SK-N-SH (cell line): ENCODE measurements at regions not wholly inside any gene's neighbourhood (a gene's known extent, or its start where the extent isn't known, plus 50 kb on each side); places are given as distances from the start of the nearest gene placed in this dataset.

Experiments
- EP300 ChIP-seq, 2 experiments: IDR thresholded peaks; 2 replicates each; pipeline versions ENCODE4 v1.4.0 to v1.6.1; 2012; ENCODE audit warnings: borderline replicate concordance in 1 of 2, low read depth in 1 of 2, low read length in 1 of 2
- EZH2phosphoT487 ChIP-seq: fragments of 200-600 bp; sonication (generic); IDR thresholded peaks from 2 replicates; pipeline ENCODE4 v1.6.1; 2017; ENCODE audit warnings: low read depth, mixed run types, mild to moderate bottlenecking, antibody characterized with exemption, moderate library complexity, borderline replicate concordance
- NFIC ChIP-seq: IDR thresholded peaks from 2 replicates; pipeline ENCODE4 v1.4.0; 2012; ENCODE audit warnings: borderline replicate concordance
- POLR2AphosphoS5 ChIP-seq: IDR thresholded peaks from 2 replicates; pipeline ENCODE4 v1.6.1; 2012; ENCODE audit warnings: low read depth, low read length
- RAD21 ChIP-seq: IDR thresholded peaks from 2 replicates; pipeline ENCODE4 v1.6.1; 2012; ENCODE audit warnings: mild to moderate bottlenecking, low read length
- USF2 ChIP-seq: fragments of 150-350 bp; IDR thresholded peaks from 2 replicates; pipeline ENCODE4 v1.6.1; 2017; ENCODE audit warnings: antibody characterized with exemption, low read length, low read depth, borderline replicate concordance
- YY1 ChIP-seq: IDR thresholded peaks from 2 replicates; pipeline ENCODE4 v1.4.0; 2012; ENCODE audit warnings: low read depth, mild to moderate bottlenecking
- ZBTB33 ChIP-seq: IDR thresholded peaks from 2 replicates; pipeline ENCODE4 v1.4.0; 2012; ENCODE audit warnings: low read depth, borderline replicate concordance
- TF ChIP-seq, protein P1 (sequence below): fragments of 200-600 bp; sonication (generic); IDR thresholded peaks from 2 replicates; pipeline ENCODE4 v1.6.1; 2017; ENCODE audit warnings: antibody characterized with exemption, mild to moderate bottlenecking, moderate library complexity
- TF ChIP-seq, protein P2 (sequence below): IDR thresholded peaks from 2 replicates; pipeline ENCODE4 v1.6.1; 2012; ENCODE audit warnings: mild to moderate bottlenecking, low read depth, low read length, moderate library complexity

GRCh38 chrX:139044680-139045079 lies 333.2 kb upstream of the FGF13 start:
- TF ChIP-seq, protein P1, sequence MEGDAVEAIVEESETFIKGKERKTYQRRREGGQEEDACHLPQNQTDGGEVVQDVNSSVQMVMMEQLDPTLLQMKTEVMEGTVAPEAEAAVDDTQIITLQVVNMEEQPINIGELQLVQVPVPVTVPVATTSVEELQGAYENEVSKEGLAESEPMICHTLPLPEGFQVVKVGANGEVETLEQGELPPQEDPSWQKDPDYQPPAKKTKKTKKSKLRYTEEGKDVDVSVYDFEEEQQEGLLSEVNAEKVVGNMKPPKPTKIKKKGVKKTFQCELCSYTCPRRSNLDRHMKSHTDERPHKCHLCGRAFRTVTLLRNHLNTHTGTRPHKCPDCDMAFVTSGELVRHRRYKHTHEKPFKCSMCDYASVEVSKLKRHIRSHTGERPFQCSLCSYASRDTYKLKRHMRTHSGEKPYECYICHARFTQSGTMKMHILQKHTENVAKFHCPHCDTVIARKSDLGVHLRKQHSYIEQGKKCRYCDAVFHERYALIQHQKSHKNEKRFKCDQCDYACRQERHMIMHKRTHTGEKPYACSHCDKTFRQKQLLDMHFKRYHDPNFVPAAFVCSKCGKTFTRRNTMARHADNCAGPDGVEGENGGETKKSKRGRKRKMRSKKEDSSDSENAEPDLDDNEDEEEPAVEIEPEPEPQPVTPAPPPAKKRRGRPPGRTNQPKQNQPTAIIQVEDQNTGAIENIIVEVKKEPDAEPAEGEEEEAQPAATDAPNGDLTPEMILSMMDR, result no peak
- TF ChIP-seq EZH2phosphoT487 (no peak), POLR2AphosphoS5 (no peak), EP300 (IDR thresholded peaks at IDR 0.05; ENCODE audit: borderline replicate concordance in 1 of 2, low read depth in 1 of 2, low read length in 1 of 2) (no peak), ZBTB33 (no peak), USF2 (no peak), NFIC (no peak), RAD21 (no peak), YY1 (no peak)
- TF ChIP-seq, protein P2, sequence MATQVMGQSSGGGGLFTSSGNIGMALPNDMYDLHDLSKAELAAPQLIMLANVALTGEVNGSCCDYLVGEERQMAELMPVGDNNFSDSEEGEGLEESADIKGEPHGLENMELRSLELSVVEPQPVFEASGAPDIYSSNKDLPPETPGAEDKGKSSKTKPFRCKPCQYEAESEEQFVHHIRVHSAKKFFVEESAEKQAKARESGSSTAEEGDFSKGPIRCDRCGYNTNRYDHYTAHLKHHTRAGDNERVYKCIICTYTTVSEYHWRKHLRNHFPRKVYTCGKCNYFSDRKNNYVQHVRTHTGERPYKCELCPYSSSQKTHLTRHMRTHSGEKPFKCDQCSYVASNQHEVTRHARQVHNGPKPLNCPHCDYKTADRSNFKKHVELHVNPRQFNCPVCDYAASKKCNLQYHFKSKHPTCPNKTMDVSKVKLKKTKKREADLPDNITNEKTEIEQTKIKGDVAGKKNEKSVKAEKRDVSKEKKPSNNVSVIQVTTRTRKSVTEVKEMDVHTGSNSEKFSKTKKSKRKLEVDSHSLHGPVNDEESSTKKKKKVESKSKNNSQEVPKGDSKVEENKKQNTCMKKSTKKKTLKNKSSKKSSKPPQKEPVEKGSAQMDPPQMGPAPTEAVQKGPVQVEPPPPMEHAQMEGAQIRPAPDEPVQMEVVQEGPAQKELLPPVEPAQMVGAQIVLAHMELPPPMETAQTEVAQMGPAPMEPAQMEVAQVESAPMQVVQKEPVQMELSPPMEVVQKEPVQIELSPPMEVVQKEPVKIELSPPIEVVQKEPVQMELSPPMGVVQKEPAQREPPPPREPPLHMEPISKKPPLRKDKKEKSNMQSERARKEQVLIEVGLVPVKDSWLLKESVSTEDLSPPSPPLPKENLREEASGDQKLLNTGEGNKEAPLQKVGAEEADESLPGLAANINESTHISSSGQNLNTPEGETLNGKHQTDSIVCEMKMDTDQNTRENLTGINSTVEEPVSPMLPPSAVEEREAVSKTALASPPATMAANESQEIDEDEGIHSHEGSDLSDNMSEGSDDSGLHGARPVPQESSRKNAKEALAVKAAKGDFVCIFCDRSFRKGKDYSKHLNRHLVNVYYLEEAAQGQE, result no peak
